GM04504 (cell line): ENCODE measurements at regions not wholly inside any gene's neighbourhood (a gene's known extent, or its start where the extent isn't known, plus 50 kb on each side); places are given as distances from the start of the nearest gene placed in this dataset.
"Not testable (repeated sequence)": the region's sequence is repeated elsewhere in the genome, so short reads cannot be mapped to it uniquely, and the experiment has no call there.

ENCODE experiments used
- DNase-seq: peaks from one replicate; pipeline ENCODE4 v3.0.0-alpha.2; 2012; ENCODE audit warnings: low read depth

DNA sequence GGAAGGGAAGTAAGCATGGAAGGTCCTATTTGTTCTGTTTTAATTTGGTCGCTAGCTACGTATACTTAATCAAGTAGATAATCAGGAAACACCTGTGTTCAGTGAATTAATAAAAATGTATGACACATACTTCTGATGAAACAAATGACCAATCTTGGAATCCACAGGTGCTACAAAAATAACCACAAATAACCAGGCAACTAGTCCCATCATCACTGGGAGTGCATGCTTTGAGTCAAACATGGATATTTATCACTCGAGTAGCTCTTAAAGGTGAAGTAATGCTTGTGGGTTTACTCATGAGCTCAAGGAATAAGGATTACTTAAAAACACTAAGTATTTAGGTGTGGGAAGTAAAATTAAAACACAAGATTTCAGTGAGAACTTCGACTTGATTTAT is 285.6 kb upstream of the ID4 start:
- no peak for DNase-seq

DNA sequence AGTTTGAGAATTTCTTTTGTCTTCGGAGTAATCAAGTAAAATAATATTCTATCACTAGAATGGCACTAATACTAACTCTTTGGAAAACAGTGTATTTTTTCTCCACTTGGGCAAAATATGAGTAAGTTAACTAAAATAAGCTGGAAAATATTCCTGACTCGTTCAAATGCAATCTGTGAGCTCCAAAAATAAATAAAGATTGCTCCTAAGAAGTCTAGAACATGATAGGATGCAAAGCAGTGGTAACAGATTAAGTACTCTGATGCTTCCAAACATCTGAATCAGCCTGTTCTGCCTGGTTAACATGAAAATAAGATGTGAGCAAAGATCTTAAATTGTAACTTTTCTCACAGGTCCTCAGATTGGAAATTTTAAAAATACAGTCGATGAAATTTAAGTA is 285.1 kb upstream of the ID4 start:
- DNase-seq = no peak

DNA sequence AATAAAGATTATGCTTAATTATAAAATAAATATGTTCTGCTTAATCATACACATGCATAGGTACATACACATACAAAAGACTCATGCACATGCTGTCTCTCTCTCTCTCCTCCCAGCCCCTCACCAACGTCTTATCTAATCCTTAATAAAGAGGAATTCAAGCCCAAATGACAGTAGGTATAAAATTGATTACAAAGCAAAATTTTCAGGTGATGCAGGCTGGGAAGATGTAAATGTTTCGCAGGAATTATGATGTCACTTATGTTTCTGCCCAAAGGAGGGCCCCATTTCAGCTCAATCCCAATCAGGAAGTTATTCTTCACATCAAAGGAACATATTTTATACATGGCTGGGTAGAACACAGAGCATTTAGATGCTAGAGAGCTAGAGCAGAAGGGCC is 284.6 kb upstream of the ID4 start:
- no peak for DNase-seq

DNA sequence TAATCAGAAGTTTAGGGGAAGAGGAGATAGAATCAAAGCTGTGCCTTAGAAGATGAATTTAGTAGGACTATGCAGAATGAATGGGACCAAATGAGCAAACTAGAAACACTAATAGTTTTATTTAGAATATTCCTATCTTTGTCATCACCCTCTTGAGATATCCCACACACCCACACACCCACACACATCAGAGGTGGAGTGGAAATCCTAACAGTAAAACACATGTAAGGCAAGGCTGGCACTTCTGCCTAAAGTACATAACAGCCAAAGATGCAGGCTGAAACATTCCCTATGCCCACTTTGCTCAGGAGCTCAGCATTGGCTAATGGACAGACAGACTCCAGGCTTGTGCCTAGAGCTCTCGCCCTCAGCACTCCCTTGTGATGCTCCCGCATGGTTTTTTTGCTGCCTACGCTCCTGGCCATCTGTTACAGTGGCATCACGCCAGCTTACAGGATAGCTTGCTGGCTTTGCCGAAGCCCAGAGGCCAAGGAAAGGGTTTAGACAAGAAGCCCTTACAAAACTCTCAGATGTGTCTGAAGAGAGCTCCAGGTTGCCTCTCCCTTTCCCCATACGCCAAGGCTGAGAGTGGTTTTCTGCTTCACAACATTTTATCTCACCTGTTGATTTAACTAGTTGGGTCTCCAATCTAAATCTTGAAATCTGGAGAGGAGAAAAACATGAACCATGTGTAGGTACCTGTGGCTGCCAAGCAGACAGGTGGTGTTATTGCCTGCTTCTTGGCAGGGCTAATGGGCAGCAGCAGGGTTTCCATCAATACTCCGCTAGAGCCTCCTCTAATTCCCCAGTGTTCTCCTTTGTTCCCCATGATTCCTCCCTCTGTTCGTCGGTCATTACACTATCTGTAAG is 282.6 kb upstream of the ID4 start:
- no peak for DNase-seq

DNA sequence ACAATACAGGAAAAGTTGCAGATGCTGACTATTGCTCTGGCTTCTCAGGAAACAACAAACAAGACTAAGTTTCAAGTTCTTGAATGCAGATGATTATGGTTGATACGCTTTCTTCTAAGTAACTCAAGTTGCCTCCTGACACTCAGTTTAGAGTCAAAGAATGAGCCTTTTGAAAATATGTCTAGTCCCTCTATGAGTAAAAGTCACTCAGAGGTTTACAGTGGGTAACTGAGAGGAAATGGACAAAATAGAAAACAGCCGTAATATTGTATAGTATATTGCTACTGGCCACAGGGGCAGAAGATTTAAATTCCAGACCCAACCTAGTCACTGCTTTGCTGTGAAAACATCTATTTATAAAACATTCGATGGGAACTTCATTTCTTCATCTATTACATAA is 280.0 kb upstream of the ID4 start:
- DNase-seq = no peak

DNA sequence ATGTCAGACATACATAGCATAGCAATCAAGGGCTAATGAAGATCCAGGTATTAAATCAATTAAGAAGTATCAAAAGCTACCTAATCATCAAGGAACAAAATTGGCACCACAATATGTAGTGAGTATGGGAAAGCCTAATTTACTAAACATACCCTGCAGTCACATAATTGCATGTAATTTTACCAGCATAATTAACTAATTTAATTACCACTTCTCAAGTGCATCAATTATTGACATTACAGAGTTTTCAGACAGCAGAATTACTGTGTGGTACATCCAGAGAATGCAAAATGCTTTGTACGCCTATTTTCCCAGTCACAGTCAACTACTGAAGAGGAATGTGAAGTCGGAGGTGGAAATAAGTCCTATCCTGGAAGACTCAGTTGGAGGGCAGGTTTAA is 279.0 kb upstream of the ID4 start:
- no peak for DNase-seq

DNA sequence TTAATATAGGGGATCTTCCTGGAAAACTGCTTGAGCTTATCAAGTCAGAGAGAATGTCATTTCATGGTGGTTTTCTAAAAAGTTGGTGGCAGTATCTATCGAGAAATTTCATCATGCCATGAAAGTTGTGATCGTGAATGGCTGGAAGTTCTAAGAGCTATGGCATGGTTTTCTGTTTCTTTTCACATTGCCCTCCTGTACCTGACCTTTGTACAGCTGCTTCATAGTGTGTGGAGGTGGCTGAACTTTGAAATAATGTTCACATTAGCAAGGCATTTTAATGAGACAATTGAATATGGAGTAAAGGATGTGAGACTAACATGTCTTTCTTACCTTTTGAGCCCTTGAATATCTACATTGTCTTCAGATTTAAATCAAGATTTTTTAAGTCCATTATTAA is 278.2 kb upstream of the ID4 start:
- DNase-seq = no peak

DNA sequence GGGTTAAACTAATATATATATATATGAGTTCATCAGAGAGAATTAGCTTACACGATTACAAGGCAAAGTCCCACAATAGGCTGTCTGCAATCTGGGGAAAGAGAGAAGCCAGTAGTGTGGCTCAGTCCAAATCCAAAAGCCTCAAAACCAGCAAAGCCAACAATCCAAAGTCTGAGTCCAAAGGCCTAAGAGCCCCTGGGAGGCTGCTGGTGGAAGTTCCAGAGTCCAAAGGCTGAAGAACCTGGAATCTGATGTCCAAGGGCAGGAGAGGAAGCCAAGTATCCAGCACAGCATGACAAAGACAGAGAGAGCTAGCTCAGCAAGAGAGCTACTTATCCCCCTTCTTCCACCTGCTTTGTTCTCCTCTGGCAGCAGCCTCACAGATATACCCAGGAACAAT is 274.7 kb upstream of the ID4 start:
- no peak for DNase-seq

DNA sequence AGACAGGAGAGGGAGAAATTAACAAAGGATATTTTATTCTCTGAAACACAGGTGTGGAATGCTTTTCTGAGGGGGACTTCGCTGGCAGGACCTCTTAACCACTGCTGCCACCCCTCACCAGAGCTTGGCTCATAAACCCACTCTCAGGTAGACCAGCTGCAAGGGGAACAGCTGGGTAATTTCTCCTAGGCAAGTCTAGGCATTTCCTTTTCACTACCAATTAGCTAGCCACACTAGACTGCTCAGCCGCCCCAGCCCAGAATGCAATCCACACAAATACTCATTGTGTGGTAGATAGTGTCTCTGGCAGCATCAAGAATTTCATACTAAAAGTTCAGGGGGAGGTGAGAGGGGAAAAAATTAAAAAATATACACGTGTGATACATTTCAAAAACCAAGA is 267.6 kb upstream of the ID4 start:
- no peak for DNase-seq

DNA sequence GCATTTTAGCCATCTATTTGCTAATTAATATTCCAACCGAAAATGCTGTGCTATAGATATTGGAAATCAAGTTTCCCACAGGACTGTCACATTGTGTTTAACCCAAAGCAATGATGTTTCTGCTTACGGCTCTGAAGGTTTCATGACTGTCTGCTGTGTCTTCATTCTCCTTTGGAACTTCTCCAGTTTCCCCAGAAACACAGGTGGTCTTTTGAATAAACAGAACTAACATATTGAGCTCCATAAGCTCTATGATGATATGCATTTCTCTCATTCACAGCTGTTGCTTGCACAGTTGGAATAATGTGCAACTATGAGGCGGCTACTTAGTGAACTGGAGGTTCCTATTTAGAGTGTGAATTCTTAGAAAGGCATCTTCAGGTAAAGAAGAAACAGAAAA is 266.0 kb upstream of the ID4 start:
- DNase-seq = no peak

DNA sequence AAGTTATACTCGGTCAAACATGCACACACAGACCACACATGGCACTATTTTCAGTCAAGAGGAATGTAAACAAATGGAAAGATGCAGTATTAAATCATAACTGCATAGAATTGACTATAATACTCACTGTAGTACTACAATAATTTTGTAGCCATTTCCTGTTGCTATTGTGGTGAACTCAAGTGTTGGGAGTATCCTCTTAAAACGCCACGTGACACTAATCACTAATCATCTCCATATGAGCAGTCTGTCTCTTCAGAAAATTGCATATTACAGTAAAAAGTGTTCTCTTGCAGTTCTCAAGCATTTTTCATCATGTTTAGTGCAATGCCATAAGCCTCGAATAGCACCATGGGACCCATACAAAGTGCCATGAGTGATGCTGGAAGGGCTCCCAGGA is 258.7 kb upstream of the ID4 start:
- peak; percentile 55 for DNase-seq

DNA sequence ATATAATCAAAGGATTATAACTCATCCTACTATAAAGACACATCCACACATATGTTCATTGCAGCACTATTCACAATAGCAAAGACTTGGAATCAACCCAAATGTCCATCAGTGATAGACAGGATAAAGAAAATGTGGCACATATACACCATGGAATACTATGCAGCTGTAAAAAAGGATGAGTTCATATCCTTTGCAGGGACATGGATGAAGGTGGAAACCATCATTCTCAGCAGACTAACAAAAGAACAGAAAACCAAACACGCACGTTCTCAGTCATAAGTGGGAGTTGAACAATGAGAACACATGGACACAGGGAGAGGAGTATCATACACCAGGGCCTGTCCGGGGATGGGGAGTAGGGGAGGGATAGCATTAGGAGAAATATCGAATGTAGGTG is 253.0 kb upstream of the ID4 start:
- not testable (repeated sequence) for DNase-seq

DNA sequence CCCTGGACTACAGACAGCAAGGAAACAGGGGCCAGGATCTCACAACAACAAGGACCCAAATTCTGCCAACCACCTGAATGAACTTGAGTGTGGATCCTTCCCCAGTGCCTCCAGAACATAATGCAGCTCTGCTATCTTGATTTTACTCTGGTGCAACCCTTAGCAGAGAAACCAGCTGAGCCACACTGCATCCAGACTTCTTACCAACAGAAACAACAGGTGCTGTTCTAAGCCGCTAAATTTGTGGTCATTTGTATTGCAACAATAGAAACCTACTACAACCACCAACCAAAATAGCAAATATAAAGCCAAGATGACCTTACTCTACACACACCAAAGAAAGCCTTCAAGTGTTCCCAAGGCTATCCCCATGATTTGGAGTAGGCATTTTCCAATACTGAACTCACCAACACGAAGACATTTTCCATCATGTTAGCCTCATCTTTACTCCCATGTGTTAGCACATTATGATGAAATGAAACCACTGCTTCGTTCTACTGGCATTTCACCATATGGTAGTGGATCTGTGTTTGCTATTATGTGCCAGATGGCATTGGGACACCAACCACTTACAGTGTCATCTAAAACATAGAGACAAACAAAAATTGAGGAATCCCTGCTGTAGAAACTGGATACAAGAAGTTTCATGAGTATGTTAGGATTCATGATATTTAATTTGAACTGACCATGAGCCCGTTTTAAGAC is 249.8 kb upstream of the ID4 start:
- no peak for DNase-seq

DNA sequence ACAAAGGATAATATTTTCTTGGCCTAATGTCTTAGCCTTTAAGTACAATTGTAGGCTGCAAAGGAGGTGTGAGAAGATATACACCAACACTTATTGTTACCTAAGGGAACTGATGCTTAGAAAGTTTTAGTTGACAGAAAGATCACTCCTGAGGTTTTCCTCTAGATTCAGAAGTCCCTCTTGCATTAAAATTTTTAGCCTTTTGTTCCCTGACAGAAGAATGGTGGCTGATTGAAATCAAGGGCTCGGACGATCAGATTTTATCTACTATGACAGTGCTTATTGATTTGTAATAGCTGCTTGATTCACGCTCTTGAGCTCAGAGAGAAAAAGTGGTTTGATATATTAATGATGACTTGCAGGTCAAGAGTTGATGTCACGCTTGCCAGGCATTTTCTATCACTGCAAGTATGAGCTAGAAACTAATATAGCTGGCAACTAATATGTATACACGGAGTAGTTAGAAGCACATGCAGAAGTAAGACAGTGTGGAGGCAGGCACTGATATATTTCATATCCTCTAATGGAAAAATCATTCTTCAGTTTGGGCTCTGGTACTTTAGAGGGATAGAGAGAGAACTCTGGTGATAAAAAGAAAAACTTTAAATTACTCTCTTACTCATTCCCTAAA is 246.6 kb upstream of the ID4 start:
- DNase-seq = no peak

DNA sequence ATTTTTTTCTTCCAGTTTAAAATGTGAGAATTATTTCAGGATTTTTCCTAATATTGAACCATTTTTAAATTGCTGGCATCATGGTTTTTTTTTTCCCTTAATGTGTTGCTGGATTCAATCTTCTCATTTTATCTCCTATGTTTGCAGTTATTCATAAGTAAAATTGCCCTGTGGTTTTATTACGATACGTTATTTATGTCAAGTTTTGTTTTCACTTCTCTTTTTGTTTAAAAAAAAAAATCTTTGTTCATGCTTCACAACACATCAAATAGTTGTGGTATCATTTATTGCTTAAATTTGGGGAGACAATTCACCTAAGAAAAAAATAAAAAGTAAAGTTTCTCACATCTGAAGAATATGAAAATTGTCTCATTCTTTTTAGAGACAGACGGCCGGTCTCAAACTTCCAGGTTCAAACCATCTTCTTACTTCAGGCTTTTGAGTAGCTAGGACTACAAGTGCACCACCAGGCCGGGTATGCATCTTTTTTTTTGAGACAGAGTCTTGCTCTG is 239.3 kb upstream of the ID4 start:
- DNase-seq = no peak

DNA sequence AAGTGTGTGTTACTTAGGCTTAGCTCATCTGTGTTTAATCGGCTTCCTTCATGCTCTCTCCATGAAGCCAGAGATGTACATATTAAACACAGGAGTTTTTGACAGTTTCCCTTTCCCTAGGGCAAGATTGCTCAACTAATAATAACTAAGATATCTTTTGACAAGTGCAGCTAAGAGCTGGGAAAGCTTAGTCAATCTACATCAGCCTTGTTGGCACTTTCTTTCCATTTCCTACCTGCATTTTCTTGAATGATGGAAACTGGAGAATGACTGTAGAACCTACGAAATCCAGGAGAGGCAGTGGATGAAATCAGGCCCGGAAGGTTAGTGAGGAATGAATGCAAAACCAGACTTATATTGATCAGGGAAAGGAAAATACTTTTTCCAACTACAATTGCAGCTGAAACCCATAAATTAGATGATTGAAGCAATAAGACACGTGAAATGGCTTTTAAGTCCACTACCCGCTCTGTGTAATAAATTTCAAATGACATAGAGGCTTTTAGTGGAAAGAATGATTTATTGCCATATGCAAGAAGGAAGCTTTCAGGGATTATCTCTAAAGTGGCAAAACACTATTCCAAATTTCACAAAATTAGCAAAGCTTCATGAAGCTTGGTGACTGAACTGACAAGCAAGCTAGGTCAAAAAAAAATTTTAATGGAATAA is 237.2 kb upstream of the ID4 start:
- DNase-seq = no peak

DNA sequence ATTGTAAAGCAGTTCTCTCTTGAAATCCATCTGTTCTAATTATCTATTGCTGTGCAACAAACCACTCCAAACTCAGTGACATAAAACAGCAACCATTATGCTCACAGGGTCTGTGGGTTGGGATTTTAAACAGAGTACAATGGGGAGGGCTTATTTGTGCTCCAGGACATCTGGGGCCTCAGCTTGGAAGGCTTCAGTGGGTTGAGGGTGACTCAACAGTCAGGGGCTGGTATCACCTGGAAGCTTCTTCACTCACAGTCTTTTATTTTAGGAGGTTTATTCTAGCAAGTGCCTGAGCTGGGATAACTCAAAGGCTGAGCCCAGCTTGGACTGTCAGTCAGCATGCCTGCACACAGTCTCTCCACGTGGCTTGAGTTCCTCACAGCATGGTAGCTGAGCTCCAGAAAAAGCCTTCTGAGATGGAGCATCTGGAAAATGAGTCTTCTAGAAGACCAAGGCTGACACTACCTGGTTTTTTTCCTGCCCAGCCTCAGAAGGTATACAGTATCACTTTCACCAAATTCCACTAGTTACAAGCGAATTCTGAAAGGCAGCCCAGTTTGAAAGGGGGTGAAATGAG is 234.6 kb upstream of the ID4 start:
- DNase-seq = no peak

DNA sequence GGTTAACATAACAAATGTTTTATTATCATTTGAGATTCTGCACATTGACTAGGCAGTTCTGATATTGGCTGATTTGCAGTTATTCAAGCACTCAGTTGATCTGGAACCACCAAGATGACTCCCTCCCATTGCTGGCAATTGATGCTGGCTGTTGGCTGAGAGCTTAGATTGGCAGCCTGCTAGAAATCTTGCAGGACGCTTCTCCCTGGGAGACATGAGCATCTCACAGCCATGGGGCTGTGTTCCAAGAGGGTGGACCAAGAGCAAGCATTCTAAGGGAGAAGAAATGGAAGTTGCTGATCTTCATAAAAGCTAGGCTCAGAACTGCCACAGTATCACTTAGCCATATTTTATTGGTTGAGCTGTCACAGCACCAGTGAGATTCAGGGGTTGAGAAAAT is 233.4 kb upstream of the ID4 start:
- DNase-seq = no peak

DNA sequence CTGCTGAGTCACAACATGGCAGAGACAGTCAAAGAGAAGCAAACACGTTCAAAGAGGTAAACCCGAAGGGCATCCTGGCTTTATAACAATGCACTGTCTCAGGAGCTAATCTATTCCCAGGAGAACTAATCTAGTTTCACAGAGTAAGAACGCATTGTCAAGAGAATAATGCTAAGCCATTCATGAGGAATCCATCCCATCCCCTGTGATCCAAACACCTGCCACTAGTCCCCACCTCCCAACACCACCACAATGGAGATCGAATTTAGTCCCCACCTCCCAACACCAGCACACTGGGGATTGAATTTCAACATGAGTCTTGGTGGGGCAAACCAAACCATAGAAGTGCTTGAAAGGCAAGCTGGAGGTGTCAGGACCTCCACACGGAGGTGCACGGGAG is 231.5 kb upstream of the ID4 start:
- no peak for DNase-seq

DNA sequence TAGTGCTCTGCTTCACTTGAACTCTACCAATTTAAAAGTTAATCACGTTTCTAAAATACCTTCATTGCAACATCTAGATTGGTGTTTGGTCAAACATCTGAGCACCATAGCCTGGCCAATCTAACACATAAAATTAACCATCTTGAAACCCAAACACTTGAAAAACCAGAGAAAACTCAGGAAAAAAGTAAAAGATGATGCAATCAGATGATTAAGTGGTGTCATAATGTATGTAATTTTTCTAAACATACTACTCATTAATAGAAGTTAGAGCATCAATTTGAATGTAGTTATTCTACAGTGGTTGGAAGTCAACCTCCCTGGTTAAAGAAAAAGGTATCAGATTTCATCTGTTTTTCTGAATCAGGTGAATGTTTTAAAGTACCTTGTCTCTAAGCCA is 228.6 kb upstream of the ID4 start:
- no peak for DNase-seq

DNA sequence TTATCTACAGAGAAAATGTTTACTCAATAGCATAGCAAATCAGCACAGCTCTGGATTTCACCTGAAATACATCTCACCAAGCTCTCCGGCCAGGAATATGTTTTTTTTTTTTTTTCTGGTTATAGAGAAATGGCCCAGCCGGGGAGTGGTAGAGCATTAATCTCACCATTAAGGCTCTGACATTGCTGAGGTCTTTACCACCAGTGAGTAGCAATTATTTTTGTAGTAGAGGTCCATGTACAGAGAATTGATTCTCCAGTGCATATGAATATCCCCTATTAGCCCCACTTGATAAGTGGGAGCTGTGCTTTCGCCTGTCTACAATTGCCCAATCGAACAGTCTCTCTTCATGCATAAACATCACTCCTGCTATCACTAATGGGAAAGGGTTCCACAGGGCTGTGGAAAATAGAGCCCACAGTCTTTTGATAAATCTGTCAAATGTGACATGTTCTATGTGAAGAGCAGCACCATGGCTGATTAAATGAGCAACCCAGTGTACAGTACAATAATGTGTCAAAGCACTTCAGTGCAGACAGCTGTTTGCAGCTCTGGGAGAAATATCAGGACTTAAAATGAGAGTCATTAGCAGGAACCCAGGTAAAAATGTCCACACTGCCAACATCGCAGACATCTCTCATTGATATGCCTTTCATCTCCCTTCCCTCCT is 227.1 kb upstream of the ID4 start:
- DNase-seq = no peak
